K562 (cell line): ENCODE measurements at regions not wholly inside any gene's neighbourhood (a gene's known extent, or its start where the extent isn't known, plus 50 kb on each side); places are given as distances from the start of the nearest gene placed in this dataset.

Experiments
- ATAC-seq: fragments of 200-7000 bp; cut with Tn5 transposase; 3 replicates; pipeline ENCODE4 v1.9.1; 2020; ENCODE audit warnings: moderate library complexity
- BruUV-seq: library from RNA; stranded (reverse); fragments of 400-500 nt; replicated peaks from 2 replicates; lab custom pipeline; 2021; lab: Mats Ljungman, UMichigan
- CTCF ChIA-PET: fragments of 300-600 bp; formaldehyde crosslinking; extraction: SDS; loops from one replicate; lab custom pipeline; 2021; ENCODE audit warnings: low intra/inter-chr PET ratio; lab: Yijun Ruan, JAX
- POLR2A ChIA-PET: fragments of 300-600, 350-650 bp; sonication (Branson Sonifier 250); formaldehyde crosslinking; extraction: SDS; loops from one replicate; lab custom pipeline; 2021; ENCODE audit warnings: antibody characterized with exemption, inconsistent platforms; lab: Yijun Ruan, JAX
- DNase-seq, 4 experiments: peaks; one replicate each; pipeline versions ENCODE4 v3.0.0 to v3.0.0-alpha.2; 2011 to 2018; ENCODE audit warnings: low spot score in 3 of 4, mixed read lengths in 3 of 4; ENCODE audit errors: extremely low read depth in 1 of 4
- FAIRE-seq: peaks from 2 replicates; lab custom pipeline; 2011; peaks lifted over from hg19 to GRCh38; lab: Jason Lieb, UNC
- H2AFZ ChIP-seq: 2 replicates; pipeline ENCODE4 v1.6.0; 2011; ENCODE audit warnings: low read depth, low read length, control low read depth, inconsistent platforms
- H3K27ac ChIP-seq: fragments of 200-600 bp; 3 replicates; pipeline ENCODE4 v1.8.0; 2011; ENCODE audit warnings: low read depth, mild to moderate bottlenecking, control low read depth, inconsistent platforms, low read length, moderate library complexity, mixed read lengths; ENCODE audit errors: extremely low read depth
- H3K27me3 ChIP-seq, 2 experiments: fragments of 300-600 bp in 1 of 2; 2 replicates in 1 of 2; 3 replicates in 1 of 2; pipeline versions ENCODE4 v1.6.0 to v1.8.0; 2011; ENCODE audit warnings: inconsistent platforms in 2 of 2, low read length in 2 of 2, mild to moderate bottlenecking in 1 of 2, mixed read lengths in 1 of 2, moderate library complexity in 1 of 2; ENCODE audit not compliant: control insufficient read depth in 2 of 2, insufficient read depth in 2 of 2
- H3K36me3 ChIP-seq: fragments of 300-600 bp; 3 replicates; pipeline ENCODE4 v1.8.0; 2011; ENCODE audit warnings: mild to moderate bottlenecking, low read length, inconsistent platforms; ENCODE audit not compliant: control insufficient read depth, insufficient read depth
- H3K4me1 ChIP-seq, 2 experiments: fragments of 200-600 bp in 1 of 2; replicated peaks in 1 of 2; 2 replicates in 1 of 2; 3 replicates in 1 of 2; pipeline versions ENCODE4 v1.5.1 to v1.8.0; 2011; ENCODE audit warnings: inconsistent platforms in 2 of 2, low read length in 2 of 2, mild to moderate bottlenecking in 1 of 2, mixed read lengths in 1 of 2, moderate library complexity in 1 of 2; ENCODE audit not compliant: control insufficient read depth in 2 of 2, insufficient read depth in 2 of 2
- H3K4me2 ChIP-seq: 2 replicates; pipeline ENCODE4 v1.6.1; 2011; ENCODE audit warnings: low read length, control low read depth, inconsistent platforms, mixed read lengths; ENCODE audit not compliant: insufficient read depth
- H3K4me3 ChIP-seq: fragments of 200-600 bp; sonication (generic), shearing (Covaris generic); 2 replicates; pipeline ENCODE4 v1.5.1; 2016; ENCODE audit warnings: control low read depth, inconsistent platforms
- H3K79me2 ChIP-seq: fragments of 200-600 bp; 3 replicates; pipeline ENCODE4 v1.8.0; 2011; ENCODE audit warnings: low read length, inconsistent platforms; ENCODE audit not compliant: control insufficient read depth, insufficient read depth
- H3K9ac ChIP-seq, 2 experiments: 2 replicates each; pipeline versions ENCODE4 v1.6.0 to v1.6.1; 2011; ENCODE audit warnings: low read depth in 2 of 2, low read length in 2 of 2, control low read depth in 1 of 2, inconsistent platforms in 1 of 2, mild to moderate bottlenecking in 1 of 2, mixed read lengths in 1 of 2; ENCODE audit not compliant: insufficient read depth in 1 of 2
- H3K9me1 ChIP-seq: one replicate; pipeline ENCODE4 v1.6.0; 2011; ENCODE audit warnings: inconsistent platforms, mild to moderate bottlenecking, low read length, moderate library complexity; ENCODE audit not compliant: control insufficient read depth, insufficient read depth
- H3K9me3 ChIP-seq: replicated peaks from 2 replicates; pipeline ENCODE4 v1.5.1; 2011; ENCODE audit warnings: low read depth, low read length, inconsistent platforms; ENCODE audit not compliant: control insufficient read depth, insufficient read depth
- H4K20me1 ChIP-seq: replicated peaks from 2 replicates; pipeline ENCODE4 v1.6.1; 2011; ENCODE audit warnings: low read length, inconsistent platforms, mixed read lengths; ENCODE audit not compliant: control insufficient read depth, insufficient read depth
- ETS1 ChIP-seq: conservative IDR thresholded peaks from 2 replicates; pipeline ENCODE4 v1.6.1; 2011; ENCODE audit warnings: low read depth, mild to moderate bottlenecking, low read length; ENCODE audit not compliant: control insufficient read depth
- ETS2 ChIP-seq: IDR thresholded peaks from 2 replicates; pipeline ENCODE4 v1.6.1; 2016; ENCODE audit warnings: borderline replicate concordance, missing genetic modification characterization, mild to moderate bottlenecking, moderate library complexity, missing compliant biosample characterization; ENCODE audit not compliant: poor library complexity, severe bottlenecking
- HDAC8 ChIP-seq: fragments of 450-650 bp; IDR thresholded peaks from 2 replicates; pipeline ENCODE4 v1.6.1; 2016; ENCODE audit warnings: mild to moderate bottlenecking, missing genetic modification characterization, moderate library complexity, missing compliant biosample characterization
- KHSRP ChIP-seq: fragments of 450-650 bp; IDR thresholded peaks from 2 replicates; pipeline ENCODE4 v1.6.1; 2017
- NFYB ChIP-seq: IDR thresholded peaks from 2 replicates; pipeline ENCODE4 v1.6.1; 2011; ENCODE audit warnings: mild to moderate bottlenecking, moderate library complexity; ENCODE audit not compliant: insufficient read length; ENCODE audit errors: extremely low read depth
- RBM17 ChIP-seq: fragments of 200-400 bp; formaldehyde crosslinking; IDR thresholded peaks from 2 replicates; pipeline ENCODE4 v1.6.1; 2017; ENCODE audit warnings: low read depth, mild to moderate bottlenecking, low read length, borderline replicate concordance
- SIN3A ChIP-seq, 2 experiments: fragments of 150-350 bp in 1 of 2; IDR thresholded peaks; 2 replicates each; pipeline ENCODE4 v1.6.1; 2011 to 2016; ENCODE audit warnings: borderline replicate concordance in 2 of 2, low read depth in 2 of 2, low read length in 2 of 2, mild to moderate bottlenecking in 2 of 2, moderate library complexity in 2 of 2; ENCODE audit not compliant: control insufficient read depth in 1 of 2
- SIRT6 ChIP-seq: IDR thresholded peaks from one replicate; pipeline ENCODE4 v1.6.1; 2012; ENCODE audit warnings: low read depth, mild to moderate bottlenecking, control low read depth, inconsistent platforms, low read length, moderate library complexity
- THAP7 ChIP-seq: fragments of 250-450 bp; sonication (Bioruptor Pico); IDR thresholded peaks from 2 replicates; pipeline ENCODE4 v1.5.0; 2021
- ZFPM2 ChIP-seq: fragments of 250-450 bp; sonication (Bioruptor Pico); IDR thresholded peaks from 2 replicates; pipeline ENCODE4 v1.5.1; 2022; ENCODE audit warnings: mild to moderate bottlenecking
- ZFX ChIP-seq: sonication (generic); formaldehyde crosslinking; IDR thresholded peaks from 2 replicates; pipeline ENCODE4 v1.8.0; 2022; ENCODE audit warnings: mild to moderate bottlenecking, missing genetic modification reagents, moderate library complexity
- ZKSCAN1 ChIP-seq: fragments of 150-350 bp; IDR thresholded peaks from 2 replicates; pipeline ENCODE4 v1.6.1; 2016; ENCODE audit warnings: low read depth, low read length
- ZKSCAN8 ChIP-seq: fragments of 200-800 bp; sonication (Bioruptor generic); IDR thresholded peaks from 2 replicates; pipeline ENCODE4 v1.6.1; 2016; ENCODE audit warnings: missing genetic modification characterization, missing compliant biosample characterization
- ZNF655 ChIP-seq: fragments of 250-450 bp; sonication (Bioruptor Pico); IDR thresholded peaks from 2 replicates; pipeline ENCODE4 v1.5.0; 2021
- WGBS: fragments of 100-300 bp; shearing (Covaris generic); methylation state at CpG from one replicate; pipeline ENCODE4 v1.1.6; 2016; ENCODE audit warnings: low coverage, mixed read lengths; ENCODE audit not compliant: insufficient coverage; ENCODE audit errors: missing lambda C conversion rate; 5-methylcytosine and 5-hydroxymethylcytosine counted together
- in situ Hi-C: fragments of 300-500 bp; cut with MboI; formaldehyde crosslinking; loops from 4 replicates; pipeline ENCODE4 v1.15.0; 2018; ENCODE audit warnings: inconsistent platforms, mixed read lengths
- intact Hi-C: fragments of 100-400 bp; cut with micrococcal nuclease; formaldehyde crosslinking; loops from 2 replicates; pipeline ENCODE4 v1.14.2; 2022

- H3K9me1 ChIP-seq = no peaks in the 10 kb centered on the region
- no peak overlapping the region for H2AFZ ChIP-seq
- no peak overlapping the region for H3K9ac ChIP-seq
- no peaks in the 10 kb centered on the region for H3K79me2 ChIP-seq
- in situ Hi-C loops = no loop called here
- POLR2A ChIA-PET = no interaction called here
- H3K27ac ChIP-seq = no peak overlapping the region
- no peaks in the 10 kb centered on the region for H3K4me1 ChIP-seq
- TF ChIP-seq RBM17 = no peak
- no peak for TF ChIP-seq HDAC8
- no peak for TF ChIP-seq KHSRP
- TF ChIP-seq THAP7 (CRISPR knock-in tag) = no peak
- TF ChIP-seq ETS2 = no peak
- no peak for TF ChIP-seq ETS1
- TF ChIP-seq SIN3A (IDR thresholded peaks at IDR 0.05; ENCODE audit: borderline replicate concordance in 2 of 2, control insufficient read depth in 1 of 2, low read depth in 2 of 2, low read length in 2 of 2) = no peak
- no peak for TF ChIP-seq ZKSCAN1
- no peak for TF ChIP-seq ZNF655 (CRISPR knock-in tag)
- no peak for TF ChIP-seq ZKSCAN8 (CRISPR knock-in tag)
- no peak for TF ChIP-seq ZFPM2 (CRISPR knock-in tag)
- no peak for TF ChIP-seq ZFX (CRISPR knock-in tag)
- no peak for TF ChIP-seq SIRT6
- no peak for TF ChIP-seq NFYB
- TF ChIP-seq, all 486 proteins: peak for 0
- Histone ChIP-seq H3K9me3 (no peaks in the 10 kb centered on the region), H3K27me3 (no peaks in the 10 kb centered on the region), H4K20me1 (no peaks in the 10 kb centered on the region), H3K36me3 (no peaks in the 10 kb centered on the region), H3K4me3 (no peak overlapping the region), H3K4me2 (no peak overlapping the region)
- no TSS peak for BruUV-seq
- ATAC-seq (no peak), DNase-seq (no peak), FAIRE-seq (no peak)
- CTCF ChIA-PET = no interaction called here
- intact Hi-C loops = no loop called here
- 0% methylated on average over 5 of the region's 5 CpGs for WGBS
These were observed 126.8 kb downstream of the MXRA5 start for GRCh38 chrX:3219667-3220066.
